ENCODE measurements at regions not wholly inside any gene's neighbourhood (a gene's known extent, or its start where the extent isn't known, plus 50 kb on each side); places are given as distances from the start of the nearest gene placed in this dataset.

DNA sequence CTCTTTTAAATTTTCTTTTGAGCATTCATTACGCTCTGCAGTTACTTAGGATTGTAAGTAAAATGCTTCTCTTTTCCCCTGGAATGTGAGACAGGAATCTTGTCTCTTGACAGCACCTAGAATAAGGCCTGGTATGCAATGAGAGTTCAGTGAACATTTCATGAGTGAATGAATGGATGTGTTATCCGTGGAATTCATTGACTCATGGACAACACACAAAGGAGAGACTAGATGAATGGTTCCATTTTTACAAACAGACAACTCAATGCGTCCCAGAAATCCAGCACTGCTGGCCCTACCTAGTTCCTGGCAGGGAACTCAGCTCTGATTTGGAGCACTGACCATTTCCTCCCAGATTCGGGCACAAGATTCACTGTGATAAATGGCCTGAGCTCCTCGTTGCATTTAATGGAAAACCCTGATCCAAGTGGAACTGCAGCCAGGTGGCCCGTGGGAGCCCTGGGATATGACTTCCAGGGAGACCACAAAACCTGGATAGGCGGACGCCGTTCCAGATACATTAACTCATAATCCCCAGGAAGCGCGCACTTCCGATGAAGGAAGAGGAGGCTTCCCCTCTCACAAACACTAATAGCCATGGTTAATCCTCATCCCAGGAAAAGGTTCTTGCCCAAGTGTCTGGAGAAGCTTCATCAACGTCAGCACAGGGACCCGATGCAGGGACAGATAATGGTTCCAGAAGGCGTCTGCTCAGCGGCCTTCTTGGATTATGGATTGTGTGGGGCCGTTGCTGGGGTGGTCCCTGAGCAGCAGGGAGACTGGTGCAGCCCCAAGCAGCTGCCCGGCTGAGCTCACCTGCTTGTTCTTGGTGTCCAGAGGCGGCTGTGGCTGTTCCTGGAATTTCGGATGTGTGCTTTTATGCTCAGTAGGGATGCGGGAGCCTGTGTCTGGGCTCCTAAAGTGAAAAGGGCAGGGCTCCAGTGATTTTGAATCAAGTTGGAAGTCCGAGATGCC, 211.1 kb upstream of the TSHZ3 start:
- no peak overlapping the region for H3K23ac ChIP-seq (ENCODE audit: low read length)
- H3K18ac ChIP-seq (ENCODE audit: low read length), result no peak overlapping the region
- H2AFZ ChIP-seq (ENCODE audit: insufficient read depth, low read length, poor library complexity), result no peak overlapping the region
- no peak overlapping the region for H2BK120ac ChIP-seq (ENCODE audit: insufficient read depth, low read length, poor library complexity)
- H3K4me3 ChIP-seq (ENCODE audit: low read depth, low read length), result no peak overlapping the region
- WGBS (ENCODE audit: extremely low coverage, insufficient coverage, insufficient read length), result no CpG with 5 or more reads among the region's 22 CpGs
- no peak overlapping the region for H3K14ac ChIP-seq (ENCODE audit: low read length)
- no peaks in the 10 kb centered on the region for H3K79me1 ChIP-seq (ENCODE audit: low read length)
- no peaks in the 10 kb centered on the region for H3K27me3 ChIP-seq (ENCODE audit: insufficient read depth, low read length)
- peaks cover 0 to 4% of the 10 kb centered on the region in 2 experiments for H3K4me1 ChIP-seq (ENCODE audit: control insufficient read depth in 1 of 2, insufficient read depth in 2 of 2, low read length in 2 of 2)
- no peaks in the 10 kb centered on the region for H3K79me2 ChIP-seq (ENCODE audit: control insufficient read depth, insufficient read depth, low read length, poor library complexity)
- peaks cover 1% of the 10 kb centered on the region for H3K9me3 ChIP-seq (ENCODE audit: insufficient read depth, low read depth, low read length)
- H2BK12ac ChIP-seq (ENCODE audit: low read length), result no peak overlapping the region
- H3K4ac ChIP-seq (ENCODE audit: low read depth, low read length), result no peak overlapping the region
- H4K8ac ChIP-seq (ENCODE audit: low read depth, low read length), result no peak overlapping the region
- no peak overlapping the region for H2AK5ac ChIP-seq (ENCODE audit: low read length)
- no peak overlapping the region for H3K27ac ChIP-seq (ENCODE audit: low read depth, low read length)
- no peaks in the 10 kb centered on the region for H3K36me3 ChIP-seq (ENCODE audit: control insufficient read depth in 1 of 2, insufficient read depth in 2 of 2, low read length in 2 of 2)
- no peak overlapping the region for H4K12ac ChIP-seq (ENCODE audit: low read depth, low read length)
- no peak overlapping the region for H3K4me2 ChIP-seq (ENCODE audit: low read length)
- no peak overlapping the region for H2BK5ac ChIP-seq (ENCODE audit: low read depth, low read length, poor library complexity)
- DNase-seq, result peak; percentile 38 to 54
- H3K9ac ChIP-seq (ENCODE audit: low read length), result no peak overlapping the region
- no peak overlapping the region for H4K91ac ChIP-seq (ENCODE audit: low read depth, low read length)

GRCh38 chr19:31562966-31563612, 213.9 kb upstream of the TSHZ3 start:
- H3K79me1 ChIP-seq (ENCODE audit: low read length), result no peaks in the 10 kb centered on the region
- no peak overlapping the region for H3K4me2 ChIP-seq (ENCODE audit: low read length)
- no peak overlapping the region for H4K8ac ChIP-seq (ENCODE audit: low read depth, low read length)
- no peak overlapping the region for H3K18ac ChIP-seq (ENCODE audit: low read length)
- H3K14ac ChIP-seq (ENCODE audit: low read length), result no peak overlapping the region
- H2AK5ac ChIP-seq (ENCODE audit: low read length), result no peak overlapping the region
- H3K4me1 ChIP-seq (ENCODE audit: control insufficient read depth in 1 of 2, insufficient read depth in 2 of 2, low read length in 2 of 2), result no peaks in the 10 kb centered on the region
- no peak overlapping the region for H2BK12ac ChIP-seq (ENCODE audit: low read length)
- no peak overlapping the region for H4K12ac ChIP-seq (ENCODE audit: low read depth, low read length)
- H3K27me3 ChIP-seq (ENCODE audit: insufficient read depth, low read length), result no peaks in the 10 kb centered on the region
- H3K9me3 ChIP-seq (ENCODE audit: insufficient read depth, low read depth, low read length), result peaks cover 4% of the 10 kb centered on the region
- no peaks in the 10 kb centered on the region for H3K79me2 ChIP-seq (ENCODE audit: control insufficient read depth, insufficient read depth, low read length, poor library complexity)
- no peak overlapping the region for H4K91ac ChIP-seq (ENCODE audit: low read depth, low read length)
- no peak overlapping the region for H3K23ac ChIP-seq (ENCODE audit: low read length)
- no peak overlapping the region for H2BK120ac ChIP-seq (ENCODE audit: insufficient read depth, low read length, poor library complexity)
- no peaks in the 10 kb centered on the region for H3K36me3 ChIP-seq (ENCODE audit: control insufficient read depth in 1 of 2, insufficient read depth in 2 of 2, low read length in 2 of 2)
- no peak overlapping the region for H3K27ac ChIP-seq (ENCODE audit: low read depth, low read length)
- no peak for DNase-seq
- no peak overlapping the region for H3K4ac ChIP-seq (ENCODE audit: low read depth, low read length)
- H3K4me3 ChIP-seq (ENCODE audit: low read depth, low read length), result no peak overlapping the region
- no peak overlapping the region for H3K9ac ChIP-seq (ENCODE audit: low read length)
- WGBS (ENCODE audit: extremely low coverage, insufficient coverage, insufficient read length), result no CpG with 5 or more reads among the region's 25 CpGs
- no peak overlapping the region for H2BK5ac ChIP-seq (ENCODE audit: low read depth, low read length, poor library complexity)
- no peak overlapping the region for H2AFZ ChIP-seq (ENCODE audit: insufficient read depth, low read length, poor library complexity)

GRCh38 chr19:31567776-31568175, 218.5 kb upstream of the TSHZ3 start:
- H3K4me2 ChIP-seq (ENCODE audit: low read length), result no peak overlapping the region
- no peak overlapping the region for H3K4me3 ChIP-seq (ENCODE audit: low read depth, low read length)
- H3K9ac ChIP-seq (ENCODE audit: low read length), result no peak overlapping the region
- H3K27ac ChIP-seq (ENCODE audit: low read depth, low read length), result no peak overlapping the region
- no peak overlapping the region for H3K4ac ChIP-seq (ENCODE audit: low read depth, low read length)
- no peaks in the 10 kb centered on the region for H3K79me1 ChIP-seq (ENCODE audit: low read length)
- no peak overlapping the region for H2BK12ac ChIP-seq (ENCODE audit: low read length)
- H4K91ac ChIP-seq (ENCODE audit: low read depth, low read length), result no peak overlapping the region
- H3K18ac ChIP-seq (ENCODE audit: low read length), result no peak overlapping the region
- no peaks in the 10 kb centered on the region for H3K27me3 ChIP-seq (ENCODE audit: insufficient read depth, low read length)
- H3K36me3 ChIP-seq (ENCODE audit: control insufficient read depth in 1 of 2, insufficient read depth in 2 of 2, low read length in 2 of 2), result no peaks in the 10 kb centered on the region
- no peak overlapping the region for H3K14ac ChIP-seq (ENCODE audit: low read length)
- no CpG with 5 or more reads among the region's 11 CpGs for WGBS (ENCODE audit: extremely low coverage, insufficient coverage, insufficient read length)
- peaks cover 0 to 3% of the 10 kb centered on the region in 2 experiments for H3K4me1 ChIP-seq (ENCODE audit: control insufficient read depth in 1 of 2, insufficient read depth in 2 of 2, low read length in 2 of 2)
- H3K9me3 ChIP-seq (ENCODE audit: insufficient read depth, low read depth, low read length), result peaks cover 4% of the 10 kb centered on the region
- H2AFZ ChIP-seq (ENCODE audit: insufficient read depth, low read length, poor library complexity), result no peak overlapping the region
- no peak overlapping the region for H2BK120ac ChIP-seq (ENCODE audit: insufficient read depth, low read length, poor library complexity)
- H2BK5ac ChIP-seq (ENCODE audit: low read depth, low read length, poor library complexity), result no peak overlapping the region
- H2AK5ac ChIP-seq (ENCODE audit: low read length), result no peak overlapping the region
- no peaks in the 10 kb centered on the region for H3K79me2 ChIP-seq (ENCODE audit: control insufficient read depth, insufficient read depth, low read length, poor library complexity)
- no peak overlapping the region for H4K8ac ChIP-seq (ENCODE audit: low read depth, low read length)
- no peak for DNase-seq
- no peak overlapping the region for H3K23ac ChIP-seq (ENCODE audit: low read length)
- no peak overlapping the region for H4K12ac ChIP-seq (ENCODE audit: low read depth, low read length)

GRCh38 chr19:31568724-31569123, 219.5 kb upstream of the TSHZ3 start:
- H3K9me3 ChIP-seq (ENCODE audit: insufficient read depth, low read depth, low read length), result peaks cover 3% of the 10 kb centered on the region
- no peak overlapping the region for H4K8ac ChIP-seq (ENCODE audit: low read depth, low read length)
- WGBS (ENCODE audit: extremely low coverage, insufficient coverage, insufficient read length), result no CpG with 5 or more reads among the region's 6 CpGs
- no peak overlapping the region for H3K18ac ChIP-seq (ENCODE audit: low read length)
- H3K27ac ChIP-seq (ENCODE audit: low read depth, low read length), result no peak overlapping the region
- no peak for DNase-seq
- H2BK5ac ChIP-seq (ENCODE audit: low read depth, low read length, poor library complexity), result no peak overlapping the region
- no peaks in the 10 kb centered on the region for H3K36me3 ChIP-seq (ENCODE audit: control insufficient read depth in 1 of 2, insufficient read depth in 2 of 2, low read length in 2 of 2)
- H4K91ac ChIP-seq (ENCODE audit: low read depth, low read length), result no peak overlapping the region
- H3K4me3 ChIP-seq (ENCODE audit: low read depth, low read length), result no peak overlapping the region
- no peak overlapping the region for H2BK12ac ChIP-seq (ENCODE audit: low read length)
- no peak overlapping the region for H3K14ac ChIP-seq (ENCODE audit: low read length)
- H3K4me2 ChIP-seq (ENCODE audit: low read length), result no peak overlapping the region
- H2AFZ ChIP-seq (ENCODE audit: insufficient read depth, low read length, poor library complexity), result no peak overlapping the region
- no peak overlapping the region for H3K4ac ChIP-seq (ENCODE audit: low read depth, low read length)
- H3K23ac ChIP-seq (ENCODE audit: low read length), result no peak overlapping the region
- no peak overlapping the region for H2AK5ac ChIP-seq (ENCODE audit: low read length)
- no peak overlapping the region for H4K12ac ChIP-seq (ENCODE audit: low read depth, low read length)
- H3K9ac ChIP-seq (ENCODE audit: low read length), result no peak overlapping the region
- H2BK120ac ChIP-seq (ENCODE audit: insufficient read depth, low read length, poor library complexity), result no peak overlapping the region
- no peaks in the 10 kb centered on the region for H3K79me2 ChIP-seq (ENCODE audit: control insufficient read depth, insufficient read depth, low read length, poor library complexity)
- peaks cover 0 to 3% of the 10 kb centered on the region in 2 experiments for H3K4me1 ChIP-seq (ENCODE audit: control insufficient read depth in 1 of 2, insufficient read depth in 2 of 2, low read length in 2 of 2)
- H3K27me3 ChIP-seq (ENCODE audit: insufficient read depth, low read length), result no peaks in the 10 kb centered on the region
- no peaks in the 10 kb centered on the region for H3K79me1 ChIP-seq (ENCODE audit: low read length)
